HEK293 (cell line): ENCODE measurements at regions not wholly inside any gene's neighbourhood (a gene's known extent, or its start where the extent isn't known, plus 50 kb on each side); places are given as distances from the start of the nearest gene placed in this dataset.

ENCODE experiments used
- ZNF184 ChIP-seq: fragments of 450-650 bp; IDR thresholded peaks from 2 replicates; pipeline ENCODE4 v1.5.1; 2018; ENCODE audit warnings: missing biosample characterization, mild to moderate bottlenecking, missing genetic modification characterization
- ZNF324 ChIP-seq: fragments of 450-650 bp; formaldehyde crosslinking; IDR thresholded peaks from 2 replicates; pipeline ENCODE4 v1.5.1; 2016; ENCODE audit warnings: missing biosample characterization, missing genetic modification characterization
- ZNF501 ChIP-seq: fragments of 450-650 bp; formaldehyde crosslinking; IDR thresholded peaks from 2 replicates; pipeline ENCODE4 v1.5.1; 2016; ENCODE audit warnings: missing biosample characterization, missing genetic modification characterization

DNA sequence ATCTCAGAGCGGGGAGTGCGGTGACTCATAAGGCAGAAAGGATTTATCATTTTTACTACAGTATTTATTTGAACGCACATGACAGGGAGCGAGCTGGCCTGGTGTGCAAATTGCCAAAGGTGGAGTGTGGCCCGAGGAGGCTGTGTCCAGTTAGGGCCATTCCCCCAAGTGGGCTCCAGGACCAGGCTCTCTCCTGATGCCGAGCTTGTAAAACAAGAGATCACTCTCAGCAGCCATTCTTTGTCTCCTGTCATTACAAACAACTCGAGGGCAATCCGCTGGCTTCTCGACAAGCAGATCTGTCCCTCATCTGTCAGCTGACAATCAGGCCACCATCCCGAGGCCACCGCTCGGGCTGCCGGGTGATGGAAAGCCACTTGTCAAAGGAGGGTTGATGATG is 418.9 kb downstream of the ZNF536 start:
- no peak for TF ChIP-seq ZNF501
- no peak for TF ChIP-seq ZNF184 (tag by site-specific recombination)
- no peak for TF ChIP-seq ZNF324 (tag by site-specific recombination)
